Mammary epithelial cell (primary cell): ENCODE measurements at regions not wholly inside any gene's neighbourhood (a gene's known extent, or its start where the extent isn't known, plus 50 kb on each side); places are given as distances from the start of the nearest gene placed in this dataset.

Source experiments
- EZH2 ChIP-seq: IDR thresholded peaks from 2 replicates; pipeline ENCODE4 v1.6.1; 2012; ENCODE audit warnings: low read length, inconsistent platforms, borderline replicate concordance
- TF ChIP-seq, protein P1 (sequence below), 2 donors: IDR thresholded peaks in 1 of 2; conservative IDR thresholded peaks in 1 of 2; 2 replicates each; pipeline ENCODE4 v1.5.1; 2011 to 2012; ENCODE audit warnings: inconsistent platforms in 2 of 2, low read length in 2 of 2, mild to moderate bottlenecking in 2 of 2, control low read depth in 1 of 2, low read depth in 1 of 2; ENCODE audit not compliant: insufficient read depth in 1 of 2; ENCODE audit errors: extremely low read depth in 1 of 2

DNA sequence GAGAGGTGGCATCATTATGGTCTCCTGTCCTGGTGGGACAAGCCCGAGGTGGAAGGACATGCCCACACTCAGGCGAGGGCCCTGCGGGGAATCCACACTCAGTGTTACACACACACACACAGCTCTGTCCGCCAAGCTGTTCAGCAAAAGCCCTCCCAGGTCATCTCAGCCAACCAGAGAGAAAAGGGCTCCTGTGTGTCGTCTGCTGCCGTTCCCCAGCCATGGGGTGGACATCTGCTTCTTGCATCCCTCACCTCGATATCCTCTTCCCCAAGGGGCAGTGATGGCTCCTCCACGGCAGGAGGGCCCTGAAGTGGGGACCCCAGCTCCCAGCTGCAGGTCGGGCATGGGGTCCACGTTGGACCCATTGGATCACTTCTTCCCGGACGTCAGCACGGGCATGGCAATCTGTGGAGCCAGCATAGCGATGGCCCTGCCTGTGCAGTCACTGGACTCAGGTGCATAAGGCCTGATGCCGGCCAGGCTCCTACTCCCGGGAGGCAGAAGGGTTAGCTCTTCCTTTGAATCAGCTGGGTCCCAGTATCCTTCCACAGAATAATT lies 290.1 kb downstream of the C16orf95 start:
- TF ChIP-seq, protein P1, sequence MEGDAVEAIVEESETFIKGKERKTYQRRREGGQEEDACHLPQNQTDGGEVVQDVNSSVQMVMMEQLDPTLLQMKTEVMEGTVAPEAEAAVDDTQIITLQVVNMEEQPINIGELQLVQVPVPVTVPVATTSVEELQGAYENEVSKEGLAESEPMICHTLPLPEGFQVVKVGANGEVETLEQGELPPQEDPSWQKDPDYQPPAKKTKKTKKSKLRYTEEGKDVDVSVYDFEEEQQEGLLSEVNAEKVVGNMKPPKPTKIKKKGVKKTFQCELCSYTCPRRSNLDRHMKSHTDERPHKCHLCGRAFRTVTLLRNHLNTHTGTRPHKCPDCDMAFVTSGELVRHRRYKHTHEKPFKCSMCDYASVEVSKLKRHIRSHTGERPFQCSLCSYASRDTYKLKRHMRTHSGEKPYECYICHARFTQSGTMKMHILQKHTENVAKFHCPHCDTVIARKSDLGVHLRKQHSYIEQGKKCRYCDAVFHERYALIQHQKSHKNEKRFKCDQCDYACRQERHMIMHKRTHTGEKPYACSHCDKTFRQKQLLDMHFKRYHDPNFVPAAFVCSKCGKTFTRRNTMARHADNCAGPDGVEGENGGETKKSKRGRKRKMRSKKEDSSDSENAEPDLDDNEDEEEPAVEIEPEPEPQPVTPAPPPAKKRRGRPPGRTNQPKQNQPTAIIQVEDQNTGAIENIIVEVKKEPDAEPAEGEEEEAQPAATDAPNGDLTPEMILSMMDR (conservative IDR thresholded peaks at IDR 0.05 in 1 of 2, IDR thresholded peaks at IDR 0.05 in 1 of 2; ENCODE audit: extremely low read depth in 1 of 2, insufficient read depth in 1 of 2, low read depth in 1 of 2, low read length in 2 of 2), result no peak
- no peak for TF ChIP-seq EZH2
